ENCODE measurements at regions not wholly inside any gene's neighbourhood (a gene's known extent, or its start where the extent isn't known, plus 50 kb on each side); places are given as distances from the start of the nearest gene placed in this dataset. TPM values are rescaled to one million over a fixed set of nuclear protein-coding genes. Genes with fewer than 3 reads are reported as not detected.

Small RNAs in the stretch of these regions (small RNA-seq; reads per million reads assigned to genes)
- not detected for gene RNU1-151P

All from GM12878 (cell line).